HG02763 (cell line): ENCODE measurements at regions not wholly inside any gene's neighbourhood (a gene's known extent, or its start where the extent isn't known, plus 50 kb on each side); places are given as distances from the start of the nearest gene placed in this dataset.
"Not testable (repeated sequence)": the region's sequence is repeated elsewhere in the genome, so short reads cannot be mapped to it uniquely, and the experiment has no call there.

Experiments
- ATAC-seq: cut with Tn5 transposase; IDR thresholded peaks from one replicate; pipeline ENCODE4 v1.9.1; 2021; ENCODE audit warnings: mild to moderate bottlenecking, moderate library complexity; ENCODE audit not compliant: unreplicated experiment

- not testable (repeated sequence) for ATAC-seq
These were observed 52.5 kb downstream of the KIAA0408 start for GRCh38 chr6:127406722-127407121.

GRCh38 chr6:127406122-127406521, 53.1 kb downstream of the KIAA0408 start:
- no peak for ATAC-seq

- ATAC-seq: no peak
These were observed 54.5 kb downstream of the KIAA0408 start for GRCh38 chr6:127404594-127405178.

GRCh38 chr6:127404133-127404532, 55.1 kb downstream of the KIAA0408 start:
- peak; percentile 76 for ATAC-seq

GRCh38 chr6:127403636-127404035, 55.6 kb downstream of the KIAA0408 start:
- ATAC-seq: peak; percentile 72

GRCh38 chr6:127402890-127403617, 56.1 kb downstream of the KIAA0408 start:
- ATAC-seq: peak; percentile 27

GRCh38 chr6:127397729-127398630, 54.6 kb upstream of the ECHDC1 start:
- no peak for ATAC-seq

- ATAC-seq: not testable (repeated sequence)
These were observed 53.8 kb upstream of the ECHDC1 start for GRCh38 chr6:127397171-127397597.
